Ishikawa (cell line): ENCODE measurements at regions not wholly inside any gene's neighbourhood (a gene's known extent, or its start where the extent isn't known, plus 50 kb on each side); places are given as distances from the start of the nearest gene placed in this dataset.

Experiments
- CEBPB ChIP-seq: IDR thresholded peaks from 2 replicates; pipeline ENCODE4 v1.6.1; 2012
- CREB1 ChIP-seq: IDR thresholded peaks from 2 replicates; pipeline ENCODE4 v1.6.1; 2012; ENCODE audit warnings: low read depth
- EGR1 ChIP-seq: IDR thresholded peaks from 2 replicates; pipeline ENCODE4 v1.6.1; 2012
- EP300 ChIP-seq: IDR thresholded peaks from 2 replicates; pipeline ENCODE4 v1.6.1; 2012; ENCODE audit warnings: borderline replicate concordance
- FOXM1 ChIP-seq: IDR thresholded peaks from 2 replicates; pipeline ENCODE4 v1.6.1; 2012; ENCODE audit warnings: low read depth, borderline replicate concordance
- MAX ChIP-seq: IDR thresholded peaks from 2 replicates; pipeline ENCODE4 v1.6.1; 2012
- NFIC ChIP-seq: IDR thresholded peaks from 2 replicates; pipeline ENCODE4 v1.6.1; 2012
- RAD21 ChIP-seq: IDR thresholded peaks from 2 replicates; pipeline ENCODE4 v1.6.1; 2012; ENCODE audit warnings: low read depth
- REST ChIP-seq: IDR thresholded peaks from 2 replicates; pipeline ENCODE4 v1.6.1; 2012; ENCODE audit warnings: low read depth, mild to moderate bottlenecking
- TAF1 ChIP-seq: IDR thresholded peaks from 2 replicates; pipeline ENCODE4 v1.6.1; 2012; ENCODE audit warnings: low read depth, mild to moderate bottlenecking
- TCF12 ChIP-seq: IDR thresholded peaks from 2 replicates; pipeline ENCODE4 v1.6.1; 2012; ENCODE audit warnings: low read depth
- TEAD4 ChIP-seq: IDR thresholded peaks from 2 replicates; pipeline ENCODE4 v1.6.1; 2012
- USF1 ChIP-seq: IDR thresholded peaks from 2 replicates; pipeline ENCODE4 v1.6.1; 2012
- YY1 ChIP-seq: IDR thresholded peaks from 2 replicates; pipeline ENCODE4 v1.6.1; 2012; ENCODE audit warnings: low read depth
- ZBTB7A ChIP-seq: IDR thresholded peaks from 2 replicates; pipeline ENCODE4 v1.6.1; 2012; ENCODE audit warnings: low read depth

GRCh38 chr14:100649173-100649519 lies 61.9 kb upstream of the BEGAIN start:
- TF ChIP-seq YY1 = no peak
- TF ChIP-seq FOXM1 = no peak
- no peak for TF ChIP-seq USF1
- no peak for TF ChIP-seq REST
- no peak for TF ChIP-seq EGR1
- TF ChIP-seq RAD21 = no peak
- no peak for TF ChIP-seq NFIC
- no peak for TF ChIP-seq EP300
- no peak for TF ChIP-seq TEAD4
- no peak for TF ChIP-seq TCF12
- TF ChIP-seq CEBPB = no peak
- no peak for TF ChIP-seq CREB1

GRCh38 chr14:100651999-100652508 lies 64.8 kb upstream of the BEGAIN start:
- TF ChIP-seq NFIC (no peak), YY1 (no peak), USF1 (no peak), MAX (no peak), EGR1 (no peak), EP300 (no peak), TAF1 (no peak), FOXM1 (no peak)

GRCh38 chr14:100652744-100653143 lies 65.5 kb upstream of the BEGAIN start:
- TF ChIP-seq TAF1 (no peak), CREB1 (no peak), USF1 (no peak), YY1 (no peak), EGR1 (no peak), TCF12 (no peak), ZBTB7A (no peak), REST (no peak), NFIC (no peak), TEAD4 (no peak), EP300 (no peak), FOXM1 (no peak)

GRCh38 chr14:100653409-100653808 lies 66.2 kb upstream of the BEGAIN start:
- TF ChIP-seq RAD21 (peak; percentile 51), REST (no peak)

GRCh38 chr14:100654025-100654813 lies 67.0 kb upstream of the BEGAIN start:
- TF ChIP-seq EP300 = no peak
- TF ChIP-seq TEAD4 = no peak
- no peak for TF ChIP-seq MAX
- no peak for TF ChIP-seq YY1
- TF ChIP-seq USF1 = no peak
- no peak for TF ChIP-seq TAF1
- TF ChIP-seq NFIC = no peak
- no peak for TF ChIP-seq RAD21
